CD14-positive monocyte (primary cell): ENCODE measurements at regions not wholly inside any gene's neighbourhood (a gene's known extent, or its start where the extent isn't known, plus 50 kb on each side); places are given as distances from the start of the nearest gene placed in this dataset.
"Not testable (repeated sequence)": the region's sequence is repeated elsewhere in the genome, so short reads cannot be mapped to it uniquely, and the experiment has no call there.

Experiments
- DNase-seq, 3 donors: peaks; one replicate each; pipeline ENCODE4 v3.0.0-alpha.2; 2011 to 2022
- H2AFZ ChIP-seq: 2 replicates; pipeline ENCODE4 v1.6.0; 2012; ENCODE audit warnings: mild to moderate bottlenecking, low read depth, low read length, inconsistent platforms; ENCODE audit not compliant: insufficient read depth, poor library complexity, severe bottlenecking
- H3K27ac ChIP-seq, 2 donors: 1 replicate in 1 of 2; 2 replicates in 1 of 2; pipeline ENCODE4 v1.5.1; 2012 to 2013; ENCODE audit warnings: low read length in 2 of 2, control low read depth in 1 of 2, inconsistent platforms in 1 of 2, low read depth in 1 of 2, mild to moderate bottlenecking in 1 of 2
- H3K27me3 ChIP-seq, 2 donors: one replicate each; pipeline versions ENCODE4 v1.6.0 to v1.6.1; 2011 to 2013; ENCODE audit warnings: low read length in 2 of 2; ENCODE audit not compliant: control insufficient read depth in 2 of 2, insufficient read depth in 2 of 2
- H3K36me3 ChIP-seq, 2 donors: replicated peaks in 1 of 2; 1 replicate in 1 of 2; 2 replicates in 1 of 2; pipeline versions ENCODE4 v1.5.1 to v1.6.1; 2012 to 2013; ENCODE audit warnings: low read length in 2 of 2, control low read depth in 1 of 2, inconsistent platforms in 1 of 2, mild to moderate bottlenecking in 1 of 2; ENCODE audit not compliant: insufficient read depth in 2 of 2, control insufficient read depth in 1 of 2
- H3K4me1 ChIP-seq, 2 donors: 1 replicate in 1 of 2; 2 replicates in 1 of 2; pipeline versions ENCODE4 v1.5.1 to v1.6.1; 2012 to 2013; ENCODE audit warnings: low read length in 2 of 2, control low read depth in 1 of 2, inconsistent platforms in 1 of 2, mild to moderate bottlenecking in 1 of 2, moderate library complexity in 1 of 2; ENCODE audit not compliant: insufficient read depth in 2 of 2, control insufficient read depth in 1 of 2
- H3K4me2 ChIP-seq: replicated peaks from 2 replicates; pipeline ENCODE3; 2012; ENCODE audit warnings: low read length, moderate library complexity, mild to moderate bottlenecking; ENCODE audit not compliant: poor library complexity, severe bottlenecking; ENCODE audit errors: extremely low read depth
- H3K4me3 ChIP-seq, 3 experiments: fragments of 200-600 bp in 1 of 3; sonication (generic) in 1 of 3; replicated peaks in 1 of 3; 1 replicate in 2 of 3; 2 replicates in 1 of 3; pipeline ENCODE4 v1.5.1; 2011 to 2013; ENCODE audit warnings: low read length in 3 of 3, mild to moderate bottlenecking in 3 of 3, control low read depth in 2 of 3, low read depth in 2 of 3, inconsistent platforms in 1 of 3, moderate library complexity in 1 of 3
- H3K79me2 ChIP-seq: 2 replicates; pipeline ENCODE4 v1.6.0; 2012; ENCODE audit warnings: mild to moderate bottlenecking, control low read depth, inconsistent platforms, low read length, moderate library complexity; ENCODE audit not compliant: insufficient read depth
- H3K9ac ChIP-seq: 2 replicates; pipeline ENCODE4 v1.6.0; 2017; ENCODE audit warnings: low read length, mild to moderate bottlenecking; ENCODE audit not compliant: insufficient read depth, poor library complexity, severe bottlenecking
- H3K9me3 ChIP-seq, 2 donors: replicated peaks in 1 of 2; 1 replicate in 1 of 2; 2 replicates in 1 of 2; pipeline versions ENCODE4 v1.5.1 to v1.6.1; 2012 to 2013; ENCODE audit warnings: low read length in 2 of 2, control low read depth in 1 of 2; ENCODE audit not compliant: control insufficient read depth in 1 of 2, insufficient read depth in 1 of 2
- H4K20me1 ChIP-seq: 2 replicates; pipeline ENCODE4 v1.6.0; 2012; ENCODE audit warnings: mild to moderate bottlenecking, low read length, control low read depth, moderate library complexity; ENCODE audit not compliant: insufficient read depth
- H3K27ac Mint-ChIP-seq, 7 donors: one replicate each; pipeline ENCODE4 v1.8.0; 2020; ENCODE audit warnings: mild to moderate bottlenecking in 7 of 7, mixed read lengths in 7 of 7, moderate library complexity in 6 of 7, inconsistent platforms in 2 of 7
- H3K27me3 Mint-ChIP-seq, 3 donors: one replicate each; pipeline ENCODE4 v1.8.0; 2021 to 2022; ENCODE audit warnings: low read depth in 3 of 3, mild to moderate bottlenecking in 3 of 3, mixed read lengths in 3 of 3, moderate library complexity in 3 of 3, inconsistent platforms in 1 of 3
- H3K36me3 Mint-ChIP-seq, 2 donors: one replicate each; pipeline ENCODE4 v1.8.0; 2020; ENCODE audit warnings: mixed read lengths in 2 of 2, inconsistent platforms in 1 of 2, mild to moderate bottlenecking in 1 of 2
- H3K4me1 Mint-ChIP-seq: one replicate; pipeline ENCODE4 v1.8.0; 2020; ENCODE audit warnings: mild to moderate bottlenecking, mixed read lengths
- H3K4me3 Mint-ChIP-seq, 2 donors: one replicate each; pipeline ENCODE4 v1.8.0; 2020; ENCODE audit warnings: mild to moderate bottlenecking in 2 of 2, mixed read lengths in 2 of 2, moderate library complexity in 1 of 2
- H3K9me3 Mint-ChIP-seq, 7 donors: one replicate each; pipeline ENCODE4 v1.8.0; 2020 to 2022; ENCODE audit warnings: mixed read lengths in 7 of 7, mild to moderate bottlenecking in 6 of 7, moderate library complexity in 6 of 7, inconsistent platforms in 2 of 7
- WGBS: methylation state at CpG from one replicate; pipeline ENCODE4 v1.1.5; 2013; ENCODE audit warnings: missing lambda C conversion rate; ENCODE audit not compliant: insufficient coverage; 5-methylcytosine and 5-hydroxymethylcytosine counted together
- intact Hi-C, 2 donors: fragments of 100-400 bp; cut with micrococcal nuclease; formaldehyde crosslinking; loops; one replicate each; pipeline versions ENCODE4 v1.15.0 to v1.15.1; 2023
- TF ChIP-seq, protein P1 (sequence below): fragments of 200-600 bp; IDR thresholded peaks from one replicate; pipeline ENCODE4 v1.8.0; 2022; ENCODE audit warnings: antibody characterized with exemption, mild to moderate bottlenecking

DNA sequence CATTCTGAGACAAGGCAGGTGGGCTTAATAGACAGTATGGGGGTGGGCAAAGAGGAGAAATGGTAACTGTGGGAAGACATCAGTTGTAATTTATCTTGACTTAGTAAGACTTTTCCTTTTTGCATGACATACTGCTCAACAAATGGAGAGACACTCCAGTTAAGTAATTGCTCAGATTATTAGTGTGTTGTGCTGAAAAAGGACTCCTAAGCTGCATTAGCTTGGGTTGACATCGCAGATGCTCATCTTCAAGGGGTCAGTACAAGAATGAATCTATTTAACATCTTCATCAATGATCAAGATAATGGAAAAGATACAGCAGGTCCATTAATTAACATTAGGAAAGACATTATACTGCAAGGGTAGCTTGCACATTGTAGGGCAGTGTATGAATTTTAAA is 181.1 kb upstream of the ELAVL2 start:
- TF ChIP-seq, protein P1, sequence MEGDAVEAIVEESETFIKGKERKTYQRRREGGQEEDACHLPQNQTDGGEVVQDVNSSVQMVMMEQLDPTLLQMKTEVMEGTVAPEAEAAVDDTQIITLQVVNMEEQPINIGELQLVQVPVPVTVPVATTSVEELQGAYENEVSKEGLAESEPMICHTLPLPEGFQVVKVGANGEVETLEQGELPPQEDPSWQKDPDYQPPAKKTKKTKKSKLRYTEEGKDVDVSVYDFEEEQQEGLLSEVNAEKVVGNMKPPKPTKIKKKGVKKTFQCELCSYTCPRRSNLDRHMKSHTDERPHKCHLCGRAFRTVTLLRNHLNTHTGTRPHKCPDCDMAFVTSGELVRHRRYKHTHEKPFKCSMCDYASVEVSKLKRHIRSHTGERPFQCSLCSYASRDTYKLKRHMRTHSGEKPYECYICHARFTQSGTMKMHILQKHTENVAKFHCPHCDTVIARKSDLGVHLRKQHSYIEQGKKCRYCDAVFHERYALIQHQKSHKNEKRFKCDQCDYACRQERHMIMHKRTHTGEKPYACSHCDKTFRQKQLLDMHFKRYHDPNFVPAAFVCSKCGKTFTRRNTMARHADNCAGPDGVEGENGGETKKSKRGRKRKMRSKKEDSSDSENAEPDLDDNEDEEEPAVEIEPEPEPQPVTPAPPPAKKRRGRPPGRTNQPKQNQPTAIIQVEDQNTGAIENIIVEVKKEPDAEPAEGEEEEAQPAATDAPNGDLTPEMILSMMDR, result no peak
- Histone ChIP-seq H3K79me2 (no peaks in the 10 kb centered on the region), H3K4me3 (no peak overlapping the region), H3K36me3 (no peaks in the 10 kb centered on the region), H3K27ac (no peak overlapping the region), H3K27me3 (no peaks in the 10 kb centered on the region), H3K9me3 (peaks cover 3 to 7% of the 10 kb centered on the region in 2 donors), H4K20me1 (no peaks in the 10 kb centered on the region), H2AFZ (no peak overlapping the region), H3K4me2 (no peak overlapping the region), H3K9ac (no peak overlapping the region), H3K4me1 (no peaks in the 10 kb centered on the region)
- WGBS, result no CpG with 5 or more reads among the region's 1 CpG
- Mint-ChIP-seq H3K4me3 (no peak overlapping the region), H3K27ac (no peak overlapping the region), H3K4me1 (no peaks in the 10 kb centered on the region), H3K36me3 (no peaks in the 10 kb centered on the region), H3K9me3 (peaks cover 0 to 5% (median 1%) of the 10 kb centered on the region in 7 donors), H3K27me3 (no peaks in the 10 kb centered on the region)
- no peak for DNase-seq
- intact Hi-C loops, result no loop called here

DNA sequence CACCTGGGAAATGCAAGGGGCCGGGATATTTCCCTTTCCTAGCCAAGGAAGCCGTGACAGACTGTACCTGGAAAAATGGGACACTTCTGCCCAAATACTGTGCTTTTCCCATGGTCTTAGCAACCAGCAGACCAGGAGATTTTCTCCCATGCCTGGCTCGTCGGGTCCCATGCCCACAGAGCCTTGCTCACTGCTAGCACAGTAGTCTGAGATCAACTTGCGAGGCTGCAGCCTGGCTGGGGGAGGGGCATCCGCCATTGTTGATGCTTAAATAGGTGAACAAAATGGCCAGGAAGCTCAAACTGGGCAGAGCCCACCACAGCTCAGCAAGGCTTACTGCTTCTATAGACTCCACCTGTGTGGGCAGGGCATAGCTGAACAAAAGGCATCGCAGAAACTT is 165.8 kb upstream of the ELAVL2 start:
- H3K27ac Mint-ChIP-seq, H3K4me3 Mint-ChIP-seq, H3K27me3 Mint-ChIP-seq, H3K4me3 ChIP-seq, H3K4me1 ChIP-seq, H3K4me2 ChIP-seq, H4K20me1 ChIP-seq, H3K4me1 Mint-ChIP-seq, H2AFZ ChIP-seq, H3K79me2 ChIP-seq, H3K36me3 Mint-ChIP-seq, H3K36me3 ChIP-seq, H3K9ac ChIP-seq, H3K27me3 ChIP-seq, H3K27ac ChIP-seq, intact Hi-C loops, DNase-seq: not testable (repeated sequence)
- peaks cover 2 to 24% (median 5%) of the 10 kb centered on the region in 7 donors for H3K9me3 Mint-ChIP-seq
- 87% methylated on average over 5 of the region's 7 CpGs for WGBS
- peaks cover 15 to 17% of the 10 kb centered on the region in 2 donors for H3K9me3 ChIP-seq
